ENCODE measurements at regions not wholly inside any gene's neighbourhood (a gene's known extent, or its start where the extent isn't known, plus 50 kb on each side); places are given as distances from the start of the nearest gene placed in this dataset.

DNA sequence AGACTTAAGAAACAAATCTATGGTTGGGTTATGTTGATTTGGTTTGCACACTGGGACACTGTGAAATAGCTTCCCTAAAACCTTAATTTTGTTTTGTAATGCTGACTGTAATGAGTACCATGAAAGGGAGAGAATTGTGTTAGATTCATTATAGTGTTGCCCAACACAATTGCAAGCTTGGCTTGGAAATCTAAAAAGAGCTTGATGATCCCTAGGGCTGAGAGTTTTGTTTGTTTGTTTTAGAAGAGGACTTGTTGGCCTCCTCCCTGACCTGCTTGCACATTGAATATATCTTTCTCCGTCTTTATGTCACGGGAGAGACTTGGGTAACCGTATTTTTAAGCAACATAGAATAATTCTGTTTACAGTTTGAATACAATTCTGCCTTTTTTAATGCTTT lies 410.1 kb downstream of the ARL4A start (continued):
- TF ChIP-seq, protein P1, sequence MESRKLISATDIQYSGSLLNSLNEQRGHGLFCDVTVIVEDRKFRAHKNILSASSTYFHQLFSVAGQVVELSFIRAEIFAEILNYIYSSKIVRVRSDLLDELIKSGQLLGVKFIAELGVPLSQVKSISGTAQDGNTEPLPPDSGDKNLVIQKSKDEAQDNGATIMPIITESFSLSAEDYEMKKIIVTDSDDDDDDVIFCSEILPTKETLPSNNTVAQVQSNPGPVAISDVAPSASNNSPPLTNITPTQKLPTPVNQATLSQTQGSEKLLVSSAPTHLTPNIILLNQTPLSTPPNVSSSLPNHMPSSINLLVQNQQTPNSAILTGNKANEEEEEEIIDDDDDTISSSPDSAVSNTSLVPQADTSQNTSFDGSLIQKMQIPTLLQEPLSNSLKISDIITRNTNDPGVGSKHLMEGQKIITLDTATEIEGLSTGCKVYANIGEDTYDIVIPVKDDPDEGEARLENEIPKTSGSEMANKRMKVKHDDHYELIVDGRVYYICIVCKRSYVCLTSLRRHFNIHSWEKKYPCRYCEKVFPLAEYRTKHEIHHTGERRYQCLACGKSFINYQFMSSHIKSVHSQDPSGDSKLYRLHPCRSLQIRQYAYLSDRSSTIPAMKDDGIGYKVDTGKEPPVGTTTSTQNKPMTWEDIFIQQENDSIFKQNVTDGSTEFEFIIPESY (IDR thresholded peaks at IDR 0.05), result no peak
- TF ChIP-seq SRF (IDR thresholded peaks at IDR 0.05; ENCODE audit: low read depth in 2 of 2, low read length in 2 of 2) (no peak), POLR2AphosphoS2 (IDR thresholded peaks at IDR 0.05; ENCODE audit: low read depth, low read length) (no peak), PAX8 (IDR thresholded peaks at IDR 0.05) (no peak), SPI1 (IDR thresholded peaks at IDR 0.05; ENCODE audit: borderline replicate concordance, insufficient read depth, low read depth, low read length) (no peak), CREM (IDR thresholded peaks at IDR 0.05; ENCODE audit: low read depth) (no peak), MTA3 (IDR thresholded peaks at IDR 0.05; ENCODE audit: borderline replicate concordance, low read length) (no peak), EGR1 (IDR thresholded peaks at IDR 0.05; ENCODE audit: borderline replicate concordance in 1 of 2, low read depth in 2 of 2, low read length in 2 of 2) (no peak)
- TF ChIP-seq, protein P2, sequence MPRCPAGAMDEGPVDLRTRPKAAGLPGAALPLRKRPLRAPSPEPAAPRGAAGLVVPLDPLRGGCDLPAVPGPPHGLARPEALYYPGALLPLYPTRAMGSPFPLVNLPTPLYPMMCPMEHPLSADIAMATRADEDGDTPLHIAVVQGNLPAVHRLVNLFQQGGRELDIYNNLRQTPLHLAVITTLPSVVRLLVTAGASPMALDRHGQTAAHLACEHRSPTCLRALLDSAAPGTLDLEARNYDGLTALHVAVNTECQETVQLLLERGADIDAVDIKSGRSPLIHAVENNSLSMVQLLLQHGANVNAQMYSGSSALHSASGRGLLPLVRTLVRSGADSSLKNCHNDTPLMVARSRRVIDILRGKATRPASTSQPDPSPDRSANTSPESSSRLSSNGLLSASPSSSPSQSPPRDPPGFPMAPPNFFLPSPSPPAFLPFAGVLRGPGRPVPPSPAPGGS (IDR thresholded peaks at IDR 0.05; ENCODE audit: borderline replicate concordance, insufficient read depth, low read depth, low read length, poor library complexity, severe bottlenecking), result no peak

DNA sequence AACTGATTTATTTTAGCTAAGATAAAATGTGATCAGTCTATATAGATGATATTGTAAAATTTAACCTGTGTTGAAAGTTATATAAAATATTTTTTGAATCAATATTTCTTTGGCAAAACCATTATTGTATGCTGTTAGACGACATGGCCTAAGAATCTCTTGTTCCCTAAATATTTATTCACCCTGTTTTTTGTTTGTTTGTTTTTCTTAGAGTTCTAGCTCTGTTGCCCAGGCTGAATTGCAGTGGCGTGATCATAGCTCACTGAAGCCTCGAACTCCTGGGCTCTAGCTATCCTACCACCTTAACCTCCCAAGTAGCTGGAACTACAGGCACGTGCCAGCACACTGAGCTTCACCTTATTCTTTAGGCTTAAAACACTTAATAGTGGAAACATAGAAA lies 410.7 kb downstream of the ARL4A start:
- H2AFZ ChIP-seq (ENCODE audit: control insufficient read depth, low read depth, low read length), result no peak overlapping the region
- no peak overlapping the region for H3K9ac ChIP-seq (ENCODE audit: control insufficient read depth, insufficient read depth, low read length)
- no peaks in the 10 kb centered on the region for H3K79me2 ChIP-seq (ENCODE audit: control insufficient read depth, insufficient read depth, low read length)
- H4K20me1 ChIP-seq (ENCODE audit: control insufficient read depth, insufficient read depth), result no peaks in the 10 kb centered on the region
- no peaks in the 10 kb centered on the region for H3K27me3 ChIP-seq (replicated peaks in 1 of 2; ENCODE audit: control insufficient read depth in 2 of 2, insufficient read depth in 2 of 2, low read length in 1 of 2)
- FAIRE-seq, result no peak
- POLR2A ChIA-PET, result no interaction called here
- TF ChIP-seq TAF1 (IDR thresholded peaks at IDR 0.05; ENCODE audit: borderline replicate concordance, low read depth, low read length) (no peak), FOXM1 (IDR thresholded peaks at IDR 0.05; ENCODE audit: low read depth, low read length) (no peak), RCOR1 (conservative IDR thresholded peaks at IDR 0.05; ENCODE audit: low read depth, low read length) (no peak), SMARCA5 (IDR thresholded peaks at IDR 0.05) (no peak), SRF (IDR thresholded peaks at IDR 0.05; ENCODE audit: low read depth in 2 of 2, low read length in 2 of 2) (no peak)
- TF ChIP-seq, protein P3, sequence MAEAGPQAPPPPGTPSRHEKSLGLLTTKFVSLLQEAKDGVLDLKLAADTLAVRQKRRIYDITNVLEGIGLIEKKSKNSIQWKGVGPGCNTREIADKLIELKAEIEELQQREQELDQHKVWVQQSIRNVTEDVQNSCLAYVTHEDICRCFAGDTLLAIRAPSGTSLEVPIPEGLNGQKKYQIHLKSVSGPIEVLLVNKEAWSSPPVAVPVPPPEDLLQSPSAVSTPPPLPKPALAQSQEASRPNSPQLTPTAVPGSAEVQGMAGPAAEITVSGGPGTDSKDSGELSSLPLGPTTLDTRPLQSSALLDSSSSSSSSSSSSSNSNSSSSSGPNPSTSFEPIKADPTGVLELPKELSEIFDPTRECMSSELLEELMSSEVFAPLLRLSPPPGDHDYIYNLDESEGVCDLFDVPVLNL (IDR thresholded peaks at IDR 0.05; ENCODE audit: low read depth, low read length), result no peak
- intact Hi-C loops (cut with micrococcal nuclease; ENCODE audit: unreplicated experiment), result no loop called here
- no peak overlapping the region for H3K4me2 ChIP-seq (ENCODE audit: control insufficient read depth, insufficient read depth)
- RAD21 ChIA-PET (ENCODE audit: unreplicated experiment), result no interaction called here
- H3K27ac ChIP-seq (ENCODE audit: control insufficient read depth, insufficient read depth), result no peak overlapping the region
- H3K4me3 ChIP-seq, result no peak overlapping the region
- no peaks in the 10 kb centered on the region for H3K36me3 ChIP-seq (ENCODE audit: control insufficient read depth in 2 of 2, insufficient read depth in 2 of 2, low read length in 1 of 2)
- 5% methylated on average over 4 of the region's 4 CpGs for WGBS (ENCODE audit: insufficient coverage, insufficient replicate concordance, low lambda C conversion rate, missing lambda C conversion rate)
- SMC1A ChIA-PET (ENCODE audit: uncharacterized antibody, unreplicated experiment), result interaction anchor here (1.3 kb wide), 1 partner anchor 11 kb away, joined by 4 read pairs; no protein-coding TSS in a partner anchor
- no peak for ATAC-seq
- H3K9me3 ChIP-seq (replicated peaks; ENCODE audit: control insufficient read depth, insufficient read depth, low read length), result no peaks in the 10 kb centered on the region
- CTCF ChIA-PET, result no interaction called here
- BruUV-seq (replicated peaks), result no TSS peak
- no peak for DNase-seq (ENCODE audit: low read depth, low spot score)
- H3K4me1 ChIP-seq (ENCODE audit: control insufficient read depth, insufficient read depth, low read length), result no peaks in the 10 kb centered on the region
- in situ Hi-C loops (cut with MboI), result no loop called here

All from GM12878 (cell line).